SK-N-SH (cell line): ENCODE measurements at regions not wholly inside any gene's neighbourhood (a gene's known extent, or its start where the extent isn't known, plus 50 kb on each side); places are given as distances from the start of the nearest gene placed in this dataset.

ENCODE experiments used
- CTCF ChIP-seq: fragments of 200-600 bp; sonication (generic); IDR thresholded peaks from 2 replicates; pipeline ENCODE4 v1.6.1; 2017; ENCODE audit warnings: antibody characterized with exemption, mild to moderate bottlenecking, moderate library complexity
- POLR2AphosphoS5 ChIP-seq: IDR thresholded peaks from 2 replicates; pipeline ENCODE4 v1.6.1; 2012; ENCODE audit warnings: low read depth, low read length
- RAD21 ChIP-seq: IDR thresholded peaks from 2 replicates; pipeline ENCODE4 v1.6.1; 2012; ENCODE audit warnings: mild to moderate bottlenecking, low read length
- YY1 ChIP-seq: IDR thresholded peaks from 2 replicates; pipeline ENCODE4 v1.4.0; 2012; ENCODE audit warnings: low read depth, mild to moderate bottlenecking

DNA sequence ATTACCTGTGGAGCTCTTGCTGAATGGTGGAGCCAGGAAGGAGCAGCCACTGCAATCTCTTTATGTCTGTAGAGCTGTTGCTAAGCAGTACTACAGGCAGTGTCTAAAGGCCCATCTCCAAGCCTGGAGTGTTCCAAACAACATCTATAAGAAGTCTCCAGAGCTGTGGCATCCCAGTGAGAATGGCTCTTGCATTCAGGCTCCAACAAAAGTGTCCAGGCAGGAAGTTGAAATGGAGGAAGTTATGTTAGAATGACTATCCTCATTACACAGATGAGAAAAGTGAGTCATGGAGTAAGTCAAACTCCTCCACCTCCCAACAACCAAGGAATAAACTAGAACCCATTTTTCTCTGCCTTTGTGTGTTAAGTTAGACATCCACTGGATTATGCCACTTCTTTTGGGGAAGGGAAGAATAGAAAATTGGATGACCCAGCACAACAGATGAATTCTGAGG is 288.5 kb upstream of the STXBP5 start:
- TF ChIP-seq CTCF (no peak), RAD21 (no peak), POLR2AphosphoS5 (no peak), YY1 (no peak)
